ENCODE measurements at regions not wholly inside any gene's neighbourhood (a gene's known extent, or its start where the extent isn't known, plus 50 kb on each side); places are given as distances from the start of the nearest gene placed in this dataset.

GRCh38 chr12:92987362-92987761 is 58.3 kb upstream of the EEA1 start:
- no peak overlapping the region for H3K27ac ChIP-seq (ENCODE audit: low read length)
- H4K20me1 ChIP-seq (ENCODE audit: insufficient read depth), result no peaks in the 10 kb centered on the region
- no peak overlapping the region for H3K9ac ChIP-seq (ENCODE audit: low read length)
- TF ChIP-seq MXI1 (conservative IDR thresholded peaks at IDR 0.05; ENCODE audit: poor library complexity, severe bottlenecking) (no peak), CTCF (IDR thresholded peaks at IDR 0.05; ENCODE audit: poor library complexity, severe bottlenecking) (peak; percentile 82), SMC3 (conservative IDR thresholded peaks at IDR 0.05; ENCODE audit: poor library complexity) (peak; percentile 94), RAD21 (conservative IDR thresholded peaks at IDR 0.05) (peak; percentile 90), REST (IDR thresholded peaks at IDR 0.05; ENCODE audit: borderline replicate concordance) (no peak)
- no peaks in the 10 kb centered on the region for H3K9me3 ChIP-seq (ENCODE audit: low read length)
- no peaks in the 10 kb centered on the region for H3F3A ChIP-seq (ENCODE audit: insufficient read depth, low read length, poor library complexity, severe bottlenecking)
- H3K4me3 ChIP-seq (ENCODE audit: low read length), result no peak overlapping the region
- H3K9me2 ChIP-seq (ENCODE audit: insufficient read depth, low read length), result no peaks in the 10 kb centered on the region
- no peaks in the 10 kb centered on the region for H3K36me3 ChIP-seq (ENCODE audit: insufficient read depth, low read length)
- H3K4me2 ChIP-seq (ENCODE audit: low read length), result no peak overlapping the region
- H3K27me3 ChIP-seq (ENCODE audit: insufficient read depth, low read depth, low read length), result no peaks in the 10 kb centered on the region
- no peak overlapping the region for H2AFZ ChIP-seq (ENCODE audit: low read depth, low read length)
- H3K79me2 ChIP-seq (replicated peaks; ENCODE audit: insufficient read depth, low read length), result no peaks in the 10 kb centered on the region

- TF ChIP-seq POLR2AphosphoS5 (IDR thresholded peaks at IDR 0.05), result no peak
- TF ChIP-seq REST (IDR thresholded peaks at IDR 0.05; ENCODE audit: borderline replicate concordance), result no peak
- no peak for TF ChIP-seq EZH2 (IDR thresholded peaks at IDR 0.05; ENCODE audit: borderline replicate concordance, insufficient read depth, low read length, poor library complexity, severe bottlenecking)
- no peak for TF ChIP-seq SMC3 (conservative IDR thresholded peaks at IDR 0.05; ENCODE audit: poor library complexity)
- Histone ChIP-seq H4K20me1 (ENCODE audit: insufficient read depth) (no peaks in the 10 kb centered on the region), H3K4me2 (ENCODE audit: low read length) (no peak overlapping the region), H2AFZ (ENCODE audit: low read depth, low read length) (no peak overlapping the region), H3K4me3 (ENCODE audit: low read length) (no peak overlapping the region), H3K9me3 (ENCODE audit: low read length) (no peaks in the 10 kb centered on the region), H3K79me2 (replicated peaks; ENCODE audit: insufficient read depth, low read length) (no peaks in the 10 kb centered on the region), H3K36me3 (ENCODE audit: insufficient read depth, low read length) (no peaks in the 10 kb centered on the region), H3F3A (ENCODE audit: insufficient read depth, low read length, poor library complexity, severe bottlenecking) (no peaks in the 10 kb centered on the region), H3K27me3 (ENCODE audit: insufficient read depth, low read depth, low read length) (no peaks in the 10 kb centered on the region), H3K27ac (ENCODE audit: low read length) (no peak overlapping the region), H3K9me2 (ENCODE audit: insufficient read depth, low read length) (no peaks in the 10 kb centered on the region), H3K9ac (ENCODE audit: low read length) (no peak overlapping the region)
These were observed 58.9 kb upstream of the EEA1 start for GRCh38 chr12:92987846-92988621.

Data from neural cell (in vitro differentiated cells).